Karpas-422 (cell line): ENCODE measurements at regions not wholly inside any gene's neighbourhood (a gene's known extent, or its start where the extent isn't known, plus 50 kb on each side); places are given as distances from the start of the nearest gene placed in this dataset.
"Not testable (repeated sequence)": the region's sequence is repeated elsewhere in the genome, so short reads cannot be mapped to it uniquely, and the experiment has no call there.

ENCODE experiments used
- DNase-seq: peaks from one replicate; pipeline ENCODE4 v3.0.0-alpha.2; 2015
- H2AFZ ChIP-seq: fragments of 200-600 bp; sonication (generic); 2 replicates; pipeline ENCODE4 v1.6.1; 2014; ENCODE audit warnings: antibody characterized with exemption, low read length, mixed read lengths
- H3K27ac ChIP-seq: fragments of 200-600 bp; sonication (generic); 2 replicates; pipeline ENCODE4 v1.5.1; 2014; ENCODE audit warnings: mild to moderate bottlenecking, low read length, moderate library complexity
- H3K27me3 ChIP-seq: fragments of 200-600 bp; sonication (generic); 2 replicates; pipeline ENCODE4 v1.6.1; 2014; ENCODE audit warnings: low read length, mixed read lengths
- H3K36me3 ChIP-seq: fragments of 200-600 bp; sonication (generic); 2 replicates; pipeline ENCODE4 v1.6.1; 2014; ENCODE audit warnings: low read length, mixed read lengths; ENCODE audit not compliant: insufficient read depth
- H3K4me1 ChIP-seq: fragments of 200-600 bp; sonication (generic); 2 replicates; pipeline ENCODE4 v1.6.1; 2014; ENCODE audit warnings: mild to moderate bottlenecking, low read length, mixed read lengths
- H3K4me2 ChIP-seq: fragments of 200-600 bp; sonication (generic); 2 replicates; pipeline ENCODE4 v1.6.1; 2014; ENCODE audit warnings: low read length, low read depth, mild to moderate bottlenecking; ENCODE audit not compliant: poor library complexity, severe bottlenecking
- H3K4me3 ChIP-seq: fragments of 200-600 bp; sonication (generic); 2 replicates; pipeline ENCODE4 v1.5.1; 2014; ENCODE audit warnings: mild to moderate bottlenecking, antibody characterized with exemption, low read length, mixed read lengths
- H3K79me2 ChIP-seq: fragments of 200-600 bp; sonication (generic); 2 replicates; pipeline ENCODE4 v1.6.1; 2014; ENCODE audit warnings: mild to moderate bottlenecking, low read length, mixed read lengths
- H3K9ac ChIP-seq: fragments of 200-600 bp; sonication (generic); 2 replicates; pipeline ENCODE4 v1.6.0; 2014; ENCODE audit warnings: low read length
- H3K9me2 ChIP-seq: fragments of 200-600 bp; sonication (generic), shearing (Covaris generic); replicated peaks from 2 replicates; pipeline ENCODE4 v1.6.0; 2014; ENCODE audit warnings: mild to moderate bottlenecking, low read length, moderate library complexity; ENCODE audit not compliant: insufficient read depth
- H3K9me3 ChIP-seq: fragments of 300-700, 200-600 bp; sonication (generic); 2 replicates; pipeline ENCODE4 v1.6.1; 2014; ENCODE audit warnings: low read length, mixed read lengths
- H4K20me1 ChIP-seq: fragments of 200-600 bp; sonication (generic); 2 replicates; pipeline ENCODE4 v1.6.1; 2014; ENCODE audit warnings: mild to moderate bottlenecking, antibody characterized with exemption, low read length, low read depth; ENCODE audit not compliant: insufficient read depth

DNA sequence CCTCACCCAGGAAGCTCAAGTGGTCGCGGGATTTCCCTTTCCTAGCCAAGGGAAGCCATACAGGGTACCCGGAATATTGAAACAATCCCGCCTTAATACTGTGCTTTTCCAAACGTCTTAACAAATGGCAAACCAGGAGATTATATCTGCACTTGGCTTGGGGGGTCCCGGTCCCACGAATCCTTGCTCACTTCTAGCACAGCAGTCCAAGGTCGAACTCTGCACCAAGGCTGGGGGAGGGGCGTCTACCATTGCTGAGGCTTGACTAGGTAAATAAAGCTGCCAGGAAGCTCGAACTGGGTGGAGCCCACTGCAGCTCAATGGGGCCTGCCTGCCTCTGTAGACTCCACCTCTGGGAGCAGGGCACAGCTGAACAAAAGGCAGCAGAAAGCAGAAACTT is 1644.8 kb downstream of the PCDH9 start:
- Histone ChIP-seq H3K4me2 (no peak overlapping the region), H3K27me3 (no peaks in the 10 kb centered on the region), H3K4me1 (no peaks in the 10 kb centered on the region), H3K9ac (no peak overlapping the region), H3K9me2 (no peaks in the 10 kb centered on the region), H3K9me3 (0 out of 2 replicates have a peak, but pooled peaks cover 6% of the 10 kb centered on the region), H3K27ac (no peak overlapping the region), H4K20me1 (no peaks in the 10 kb centered on the region), H2AFZ (no peak overlapping the region), H3K4me3 (no peak overlapping the region), H3K36me3 (no peaks in the 10 kb centered on the region), H3K79me2 (no peaks in the 10 kb centered on the region)
- no peak for DNase-seq

DNA sequence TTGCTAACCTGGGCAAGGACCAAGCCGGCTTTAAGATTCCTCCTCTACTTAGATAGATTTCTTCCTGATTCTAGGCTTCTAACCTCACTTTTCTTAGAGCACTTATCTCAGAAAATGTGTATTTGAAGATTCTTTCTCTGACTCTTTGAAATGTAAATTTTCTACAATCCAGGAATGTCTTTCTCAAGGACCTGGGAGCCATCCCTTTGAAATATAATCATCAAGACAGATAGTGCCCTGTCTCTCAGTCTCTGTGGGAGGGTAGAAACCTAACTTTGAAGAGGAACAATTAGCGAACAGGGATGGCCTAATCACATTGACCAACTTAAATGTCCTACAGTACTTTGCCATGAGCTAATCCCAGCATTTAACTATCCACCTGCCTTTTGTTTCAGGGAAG is 1646.0 kb downstream of the PCDH9 start:
- Histone ChIP-seq H2AFZ (no peak overlapping the region), H3K9me3 (0 out of 2 replicates have a peak, but pooled peaks cover 6% of the 10 kb centered on the region), H3K4me1 (no peaks in the 10 kb centered on the region), H3K79me2 (no peaks in the 10 kb centered on the region), H3K27ac (no peak overlapping the region), H3K9ac (no peak overlapping the region), H3K4me3 (no peak overlapping the region), H3K36me3 (no peaks in the 10 kb centered on the region), H3K4me2 (no peak overlapping the region), H3K27me3 (no peaks in the 10 kb centered on the region), H4K20me1 (no peaks in the 10 kb centered on the region), H3K9me2 (no peaks in the 10 kb centered on the region)
- no peak for DNase-seq

DNA sequence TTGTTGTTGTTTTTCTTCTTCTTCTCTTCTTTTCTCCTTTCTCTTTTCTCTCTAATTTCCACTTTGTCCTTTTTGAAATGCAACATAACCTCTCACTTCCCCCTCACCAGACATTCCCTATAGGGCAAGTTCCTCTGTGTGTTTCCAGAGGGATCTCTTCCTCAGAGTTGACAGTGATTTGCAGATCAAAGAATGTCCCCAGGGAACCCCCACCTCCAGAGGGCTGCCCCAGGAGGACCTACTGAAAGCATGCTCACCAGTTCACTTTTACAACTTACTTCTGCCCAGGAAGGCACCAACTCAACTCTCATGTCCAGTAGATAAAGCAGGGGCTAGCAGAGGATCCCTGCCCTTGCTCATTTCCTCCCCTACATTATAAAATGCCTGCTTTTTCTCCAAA is 1648.0 kb downstream of the PCDH9 start:
- Histone ChIP-seq H4K20me1 (no peaks in the 10 kb centered on the region), H3K4me2 (no peak overlapping the region), H3K79me2 (no peaks in the 10 kb centered on the region), H3K4me3 (no peak overlapping the region), H3K9ac (no peak overlapping the region), H2AFZ (no peak overlapping the region), H3K27ac (no peak overlapping the region), H3K9me3 (0 out of 2 replicates have a peak, but pooled peaks cover 10% of the 10 kb centered on the region), H3K9me2 (no peaks in the 10 kb centered on the region), H3K27me3 (no peaks in the 10 kb centered on the region), H3K36me3 (no peaks in the 10 kb centered on the region), H3K4me1 (0 out of 2 replicates have a peak, but pooled peaks cover 2% of the 10 kb centered on the region)
- no peak for DNase-seq

DNA sequence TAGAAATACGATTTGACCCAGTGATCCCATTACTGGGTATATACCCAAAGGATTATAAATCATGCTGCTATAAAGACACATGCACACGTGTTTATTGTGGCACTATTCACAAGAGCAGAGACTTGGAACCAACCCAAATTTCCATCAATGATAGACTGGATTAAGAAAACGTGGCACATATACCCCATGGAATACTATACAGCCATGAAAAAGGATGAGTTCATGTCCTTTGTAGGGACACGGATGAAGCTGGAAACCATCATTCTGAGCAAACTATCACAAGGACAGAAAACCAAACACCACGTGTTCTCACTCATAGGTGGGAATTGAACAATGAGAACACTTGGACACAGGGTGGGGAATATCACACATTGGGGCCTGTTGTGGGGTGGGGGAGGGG is 1665.6 kb downstream of the PCDH9 start:
- not testable (repeated sequence) for H3K4me1 ChIP-seq, H3K27ac ChIP-seq, H3K9ac ChIP-seq, H4K20me1 ChIP-seq, H2AFZ ChIP-seq, H3K4me2 ChIP-seq, H3K27me3 ChIP-seq, H3K9me3 ChIP-seq, H3K79me2 ChIP-seq, DNase-seq, H3K4me3 ChIP-seq, H3K36me3 ChIP-seq, H3K9me2 ChIP-seq

DNA sequence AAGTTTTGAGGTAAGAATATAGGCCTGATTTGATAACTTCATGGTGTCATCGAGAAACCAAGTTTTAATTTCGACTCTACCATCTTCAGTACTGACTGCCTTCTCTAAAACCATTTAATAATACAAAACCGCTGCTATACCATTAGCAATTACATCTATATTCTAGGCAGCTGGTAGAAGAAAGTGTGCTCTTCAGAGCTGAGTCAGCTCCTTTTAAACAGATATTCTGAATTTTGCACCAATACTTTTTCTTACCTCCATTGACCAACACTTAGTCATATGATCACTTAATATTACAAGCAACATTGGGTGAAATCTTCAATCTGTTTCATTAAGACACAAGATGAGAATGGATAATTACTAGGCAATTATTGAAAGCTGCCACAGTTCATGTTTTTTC is 1667.8 kb downstream of the PCDH9 start:
- no peaks in the 10 kb centered on the region for H3K79me2 ChIP-seq
- no peak overlapping the region for H3K27ac ChIP-seq
- H3K4me3 ChIP-seq = no peak overlapping the region
- H3K27me3 ChIP-seq = no peaks in the 10 kb centered on the region
- no peak overlapping the region for H3K9ac ChIP-seq
- no peaks in the 10 kb centered on the region for H4K20me1 ChIP-seq
- no peak for DNase-seq
- 0 out of 2 replicates have a peak overlapping the region, but pooled peaks have one; percentile 34 for H2AFZ ChIP-seq
- no peaks in the 10 kb centered on the region for H3K4me1 ChIP-seq
- H3K9me2 ChIP-seq = no peaks in the 10 kb centered on the region
- no peak overlapping the region for H3K4me2 ChIP-seq
- no peaks in the 10 kb centered on the region for H3K36me3 ChIP-seq
- H3K9me3 ChIP-seq = peaks cover 10% of the 10 kb centered on the region; the same call in 1 of the 2 replicates

DNA sequence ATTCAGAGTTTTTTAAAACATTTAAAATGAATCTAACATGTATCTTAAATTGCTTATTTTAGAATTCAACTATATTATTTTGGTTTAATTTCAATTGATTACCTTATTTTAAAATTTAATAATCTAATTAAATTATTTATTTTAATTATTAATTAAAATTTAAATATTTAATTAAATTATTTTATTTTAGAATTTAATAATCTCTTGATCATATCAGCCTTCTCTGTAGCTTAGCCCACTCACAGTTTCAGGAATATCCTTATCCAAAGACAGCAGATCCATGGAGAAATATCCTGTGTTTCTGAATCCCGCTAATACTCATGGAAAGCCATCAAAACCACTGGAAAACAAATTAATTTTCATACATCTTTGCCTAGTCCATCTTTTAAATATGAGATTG is 1669.2 kb downstream of the PCDH9 start:
- Histone ChIP-seq H3K79me2 (no peaks in the 10 kb centered on the region), H3K36me3 (no peaks in the 10 kb centered on the region), H3K9ac (no peak overlapping the region), H3K4me1 (no peaks in the 10 kb centered on the region), H3K9me2 (no peaks in the 10 kb centered on the region), H3K9me3 (peaks cover 14% of the 10 kb centered on the region; the same call in 1 of the 2 replicates), H4K20me1 (no peaks in the 10 kb centered on the region), H3K4me2 (no peak overlapping the region), H2AFZ (no peak overlapping the region), H3K4me3 (no peak overlapping the region), H3K27ac (no peak overlapping the region), H3K27me3 (no peaks in the 10 kb centered on the region)
- DNase-seq = no peak

DNA sequence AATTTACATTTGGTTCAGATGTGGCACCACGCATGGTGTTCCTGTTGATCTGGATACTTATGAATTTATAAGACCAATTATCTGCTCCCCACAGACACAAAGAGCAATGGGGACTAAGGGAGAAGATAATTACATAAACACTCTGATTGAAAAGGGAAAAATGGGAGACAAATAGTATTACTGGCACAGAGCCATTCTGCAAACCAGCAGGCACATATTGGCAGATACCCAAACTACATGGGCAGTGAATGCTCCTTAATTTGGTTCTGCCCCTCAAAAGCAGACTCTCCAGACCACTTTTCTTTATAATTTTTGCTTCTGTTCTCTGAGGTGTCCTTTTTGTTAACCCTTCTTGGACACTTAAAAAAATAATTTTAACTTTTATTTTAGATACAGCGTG is 1674.2 kb downstream of the PCDH9 start:
- H3K9me2 ChIP-seq = no peaks in the 10 kb centered on the region
- no peaks in the 10 kb centered on the region for H3K79me2 ChIP-seq
- H3K9me3 ChIP-seq = peaks cover 23% of the 10 kb centered on the region
- no peak for DNase-seq
- H3K4me1 ChIP-seq = no peaks in the 10 kb centered on the region
- no peak overlapping the region for H3K4me3 ChIP-seq
- H3K27me3 ChIP-seq = no peaks in the 10 kb centered on the region
- no peak overlapping the region for H3K9ac ChIP-seq
- H3K27ac ChIP-seq = no peak overlapping the region
- no peak overlapping the region for H2AFZ ChIP-seq
- no peaks in the 10 kb centered on the region for H3K36me3 ChIP-seq
- H3K4me2 ChIP-seq = no peak overlapping the region
- no peaks in the 10 kb centered on the region for H4K20me1 ChIP-seq

DNA sequence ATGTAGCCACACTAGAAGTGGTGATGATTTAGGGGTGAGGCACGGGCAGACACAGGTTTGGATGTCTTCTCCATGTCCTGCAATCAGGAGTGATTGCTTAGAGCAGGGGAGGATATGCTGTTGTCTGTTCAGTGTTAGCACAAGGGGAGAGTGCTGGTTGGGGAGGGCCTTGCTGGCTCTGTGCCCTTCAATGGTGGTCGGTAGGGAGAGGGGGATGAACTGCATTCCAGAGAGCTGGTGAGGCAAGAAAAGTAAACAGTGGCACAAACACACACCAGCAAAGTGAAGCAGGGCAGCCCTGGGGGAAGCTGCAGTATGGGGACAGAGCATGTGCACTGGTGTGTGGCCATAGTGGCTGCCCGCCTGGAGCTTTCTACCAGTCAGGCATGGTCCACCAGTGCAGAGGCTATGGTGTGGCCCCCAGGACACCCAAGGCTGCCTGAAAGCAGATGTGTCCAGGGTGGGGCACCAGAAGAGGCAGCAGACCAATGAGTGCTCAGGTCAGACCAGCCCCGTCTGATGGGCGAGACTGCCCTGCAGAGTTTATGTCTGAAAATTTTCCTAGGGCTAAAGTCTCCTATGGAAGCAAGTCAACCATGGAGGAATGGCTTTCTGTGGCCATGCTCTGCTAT is 1676.9 kb downstream of the PCDH9 start:
- Histone ChIP-seq H3K9me2 (no peaks in the 10 kb centered on the region), H4K20me1 (no peaks in the 10 kb centered on the region), H3K9me3 (peaks cover 34% of the 10 kb centered on the region), H2AFZ (no peak overlapping the region), H3K79me2 (no peaks in the 10 kb centered on the region), H3K36me3 (no peaks in the 10 kb centered on the region), H3K27me3 (no peaks in the 10 kb centered on the region), H3K4me2 (no peak overlapping the region), H3K9ac (no peak overlapping the region), H3K27ac (no peak overlapping the region), H3K4me1 (no peaks in the 10 kb centered on the region), H3K4me3 (no peak overlapping the region)
- no peak for DNase-seq
